KMS-11 (cell line): ENCODE measurements at regions not wholly inside any gene's neighbourhood (a gene's known extent, or its start where the extent isn't known, plus 50 kb on each side); places are given as distances from the start of the nearest gene placed in this dataset.

Source experiments
- H2AFZ ChIP-seq: fragments of 200-600 bp; sonication (generic); 2 replicates; pipeline ENCODE4 v1.6.1; 2016; ENCODE audit warnings: antibody characterized with exemption, mixed run types, low read depth
- H3K27ac ChIP-seq: fragments of 200-600 bp; sonication (generic); 2 replicates; pipeline ENCODE4 v1.6.1; 2016; ENCODE audit warnings: mild to moderate bottlenecking, mixed run types
- H3K27me3 ChIP-seq: fragments of 200-600 bp; sonication (generic); 2 replicates; pipeline ENCODE4 v1.6.1; 2017; ENCODE audit warnings: mild to moderate bottlenecking, low read depth, mixed run types, moderate library complexity; ENCODE audit not compliant: insufficient read depth
- H3K36me3 ChIP-seq: fragments of 200-600 bp; sonication (generic); 2 replicates; pipeline ENCODE4 v1.6.1; 2017; ENCODE audit warnings: mild to moderate bottlenecking, mixed run types; ENCODE audit not compliant: insufficient read depth
- H3K4me1 ChIP-seq: fragments of 200-600 bp; sonication (generic); 2 replicates; pipeline ENCODE4 v1.6.1; 2016; ENCODE audit warnings: mild to moderate bottlenecking, low read depth, mixed run types; ENCODE audit not compliant: poor library complexity, severe bottlenecking
- H3K4me2 ChIP-seq: fragments of 200-600 bp; sonication (generic); 2 replicates; pipeline ENCODE4 v1.7.0; 2016; ENCODE audit warnings: mild to moderate bottlenecking, mixed run types
- H3K4me3 ChIP-seq: fragments of 200-600 bp; sonication (generic); IDR thresholded peaks from 2 replicates; pipeline ENCODE4 v1.6.1; 2017; ENCODE audit warnings: low read depth, low read length, mixed read lengths; ENCODE audit not compliant: insufficient read depth
- H3K79me2 ChIP-seq: fragments of 200-600 bp; sonication (generic); 2 replicates; pipeline ENCODE4 v1.6.1; 2016; ENCODE audit warnings: low read depth, mixed run types; ENCODE audit not compliant: insufficient read depth
- H3K9ac ChIP-seq: fragments of 200-600 bp; sonication (generic); 2 replicates; pipeline ENCODE4 v1.6.1; 2016; ENCODE audit warnings: mild to moderate bottlenecking, mixed run types
- H4K20me1 ChIP-seq: fragments of 200-600 bp; sonication (generic); 2 replicates; pipeline ENCODE4 v1.6.1; 2016; ENCODE audit warnings: mild to moderate bottlenecking, mixed run types; ENCODE audit not compliant: insufficient read depth
- CTCF ChIP-seq: fragments of 200-600 bp; sonication (generic); conservative IDR thresholded peaks from 2 replicates; pipeline ENCODE4 v1.6.1; 2017; ENCODE audit warnings: low read depth, mild to moderate bottlenecking, antibody characterized with exemption, low read length, moderate library complexity, mixed read lengths

- no peaks in the 10 kb centered on the region for H3K27me3 ChIP-seq
- H3K4me1 ChIP-seq: no peaks in the 10 kb centered on the region
- no peak overlapping the region for H3K4me2 ChIP-seq
- no peaks in the 10 kb centered on the region for H3K79me2 ChIP-seq
- no peak overlapping the region for H3K9ac ChIP-seq
- H4K20me1 ChIP-seq: no peaks in the 10 kb centered on the region
- no peaks in the 10 kb centered on the region for H3K36me3 ChIP-seq
- H2AFZ ChIP-seq: no peak overlapping the region
- no peak for TF ChIP-seq CTCF
- no peak overlapping the region for H3K27ac ChIP-seq
- H3K4me3 ChIP-seq: no peak overlapping the region
Measured at GRCh38 chr12:116628989-116629388, 69.8 kb downstream of the MAP1LC3B2 start.

- no peak overlapping the region for H2AFZ ChIP-seq
- no peak for TF ChIP-seq CTCF
- no peak overlapping the region for H3K9ac ChIP-seq
- H3K27me3 ChIP-seq: no peaks in the 10 kb centered on the region
- H3K4me3 ChIP-seq: no peak overlapping the region
- no peaks in the 10 kb centered on the region for H3K36me3 ChIP-seq
- H3K79me2 ChIP-seq: no peaks in the 10 kb centered on the region
- no peak overlapping the region for H3K4me2 ChIP-seq
- no peaks in the 10 kb centered on the region for H3K4me1 ChIP-seq
- H3K27ac ChIP-seq: no peak overlapping the region
- H4K20me1 ChIP-seq: no peaks in the 10 kb centered on the region
Measured at GRCh38 chr12:116628450-116628793, 69.2 kb downstream of the MAP1LC3B2 start.
